OCI-LY3 (cell line): ENCODE measurements at regions not wholly inside any gene's neighbourhood (a gene's known extent, or its start where the extent isn't known, plus 50 kb on each side); places are given as distances from the start of the nearest gene placed in this dataset.

Experiments
- EZH2phosphoT487 ChIP-seq: fragments of 200-600 bp; shearing (Covaris generic); IDR thresholded peaks from 2 replicates; pipeline ENCODE4 v1.6.1; 2018; ENCODE audit warnings: antibody characterized with exemption, mixed run types, low read depth
- TF ChIP-seq, protein P1 (sequence below): fragments of 200-600, 300-600 bp; sonication (generic); IDR thresholded peaks from 2 replicates; pipeline ENCODE4 v1.5.1; 2014; ENCODE audit warnings: antibody characterized with exemption, low read length, low read depth

DNA sequence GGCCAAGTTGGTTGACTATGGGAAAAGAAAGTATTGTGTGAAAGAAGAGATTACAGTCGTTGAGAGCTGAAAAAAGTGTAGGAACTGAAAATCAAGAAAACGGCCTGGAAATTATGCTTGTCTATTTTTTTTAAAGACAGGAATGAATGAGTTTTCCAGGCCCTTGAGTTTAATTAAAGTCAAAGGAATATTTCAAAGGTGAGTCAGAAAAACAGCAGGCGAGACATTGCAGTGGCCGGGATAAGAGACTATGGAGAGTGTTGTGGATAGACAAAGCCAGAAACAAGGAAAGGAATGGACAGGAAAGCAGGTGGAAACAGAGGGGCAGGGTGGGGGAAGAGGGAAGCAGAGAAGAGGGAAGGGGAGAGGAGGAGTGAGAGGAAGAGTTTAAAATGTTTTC lies 275.1 kb upstream of the LRTM1 start:
- TF ChIP-seq, protein P1, sequence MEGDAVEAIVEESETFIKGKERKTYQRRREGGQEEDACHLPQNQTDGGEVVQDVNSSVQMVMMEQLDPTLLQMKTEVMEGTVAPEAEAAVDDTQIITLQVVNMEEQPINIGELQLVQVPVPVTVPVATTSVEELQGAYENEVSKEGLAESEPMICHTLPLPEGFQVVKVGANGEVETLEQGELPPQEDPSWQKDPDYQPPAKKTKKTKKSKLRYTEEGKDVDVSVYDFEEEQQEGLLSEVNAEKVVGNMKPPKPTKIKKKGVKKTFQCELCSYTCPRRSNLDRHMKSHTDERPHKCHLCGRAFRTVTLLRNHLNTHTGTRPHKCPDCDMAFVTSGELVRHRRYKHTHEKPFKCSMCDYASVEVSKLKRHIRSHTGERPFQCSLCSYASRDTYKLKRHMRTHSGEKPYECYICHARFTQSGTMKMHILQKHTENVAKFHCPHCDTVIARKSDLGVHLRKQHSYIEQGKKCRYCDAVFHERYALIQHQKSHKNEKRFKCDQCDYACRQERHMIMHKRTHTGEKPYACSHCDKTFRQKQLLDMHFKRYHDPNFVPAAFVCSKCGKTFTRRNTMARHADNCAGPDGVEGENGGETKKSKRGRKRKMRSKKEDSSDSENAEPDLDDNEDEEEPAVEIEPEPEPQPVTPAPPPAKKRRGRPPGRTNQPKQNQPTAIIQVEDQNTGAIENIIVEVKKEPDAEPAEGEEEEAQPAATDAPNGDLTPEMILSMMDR = no peak
- no peak for TF ChIP-seq EZH2phosphoT487
